Activated CD4-positive, alpha-beta T cell treated with anti-CD3 and anti-CD28 coated beads, Interleukin-2, amount 50 U/mL, for 4 hours (primary cell): ENCODE measurements at regions not wholly inside any gene's neighbourhood (a gene's known extent, or its start where the extent isn't known, plus 50 kb on each side); places are given as distances from the start of the nearest gene placed in this dataset.

Experiments used
- DNase-seq, 2 experiments: peaks; one replicate each; pipeline ENCODE4 v3.0.0-alpha.2; 2020

GRCh38 chr15:95825208-95825607, 505.3 kb upstream of the NR2F2 start:
- DNase-seq = no peak

- DNase-seq = no peak
These were observed 504.7 kb upstream of the NR2F2 start for GRCh38 chr15:95825671-95826411.

- DNase-seq = no peak
These were observed 503.9 kb upstream of the NR2F2 start for GRCh38 chr15:95826412-95827195.

GRCh38 chr15:95829062-95829461, 501.4 kb upstream of the NR2F2 start:
- no peak for DNase-seq

GRCh38 chr15:95830281-95830680, 500.2 kb upstream of the NR2F2 start:
- DNase-seq = no peak

GRCh38 chr15:95832668-95833067, 497.8 kb upstream of the NR2F2 start:
- DNase-seq = no peak

GRCh38 chr15:95834028-95834804, 496.3 kb upstream of the NR2F2 start:
- no peak for DNase-seq

GRCh38 chr15:95836536-95836935, 494.0 kb upstream of the NR2F2 start:
- DNase-seq = no peak

- DNase-seq = no peak
These were observed 493.0 kb upstream of the NR2F2 start for GRCh38 chr15:95837341-95838004.

- DNase-seq = no peak
These were observed 491.1 kb upstream of the NR2F2 start for GRCh38 chr15:95839367-95839782.

GRCh38 chr15:95840004-95840403, 490.5 kb upstream of the NR2F2 start:
- no peak for DNase-seq

GRCh38 chr15:95840855-95841254, 489.6 kb upstream of the NR2F2 start:
- no peak for DNase-seq

GRCh38 chr15:95842576-95842975, 487.9 kb upstream of the NR2F2 start:
- DNase-seq = no peak

GRCh38 chr15:95843241-95843910, 487.1 kb upstream of the NR2F2 start:
- DNase-seq = no peak

GRCh38 chr15:95845862-95846515, 484.5 kb upstream of the NR2F2 start:
- DNase-seq = no peak

- no peak for DNase-seq
These were observed 482.4 kb upstream of the NR2F2 start for GRCh38 chr15:95848126-95848525.

- no peak for DNase-seq
These were observed 479.7 kb upstream of the NR2F2 start for GRCh38 chr15:95850837-95851236.

GRCh38 chr15:95853350-95853749, 477.1 kb upstream of the NR2F2 start:
- no peak for DNase-seq

- no peak for DNase-seq
These were observed 473.3 kb upstream of the NR2F2 start for GRCh38 chr15:95857124-95857757.

GRCh38 chr15:95857758-95858157, 472.7 kb upstream of the NR2F2 start:
- no peak for DNase-seq

GRCh38 chr15:95860406-95860805, 470.1 kb upstream of the NR2F2 start:
- DNase-seq = no peak
